Activated CD8-positive, alpha-beta memory T cell treated with anti-CD3 and anti-CD28 coated beads for 4 hours (primary cell): ENCODE measurements at regions not wholly inside any gene's neighbourhood (a gene's known extent, or its start where the extent isn't known, plus 50 kb on each side); places are given as distances from the start of the nearest gene placed in this dataset.
A peak's percentile ranks its signal among the peaks of the same experiment; 100 is the strongest.

Source experiments
- DNase-seq, 2 donors: peaks; one replicate each; pipeline ENCODE4 v3.0.0-alpha.2; 2020; ENCODE audit warnings: low read depth in 2 of 2

GRCh38 chr6:111957623-111958315 is 84.5 kb upstream of the FYN start:
- no peak for DNase-seq

GRCh38 chr6:111958534-111958933 is 85.3 kb upstream of the FYN start:
- DNase-seq = no peak

- no peak for DNase-seq
These were observed 86.5 kb upstream of the FYN start for GRCh38 chr6:111959766-111960165.

- no peak for DNase-seq
These were observed 86.8 kb upstream of the CCN6 start for GRCh38 chr6:111967131-111967530.

- no peak for DNase-seq
These were observed 83.5 kb upstream of the CCN6 start for GRCh38 chr6:111970426-111970825.

- DNase-seq = no peak
These were observed 82.6 kb upstream of the CCN6 start for GRCh38 chr6:111971181-111971841.

GRCh38 chr6:111971866-111972532 is 81.9 kb upstream of the CCN6 start:
- no peak for DNase-seq

- DNase-seq = no peak
These were observed 81.2 kb upstream of the CCN6 start for GRCh38 chr6:111972745-111973117.

- DNase-seq = peak; percentile 27 to 49
These were observed 80.7 kb upstream of the CCN6 start for GRCh38 chr6:111973118-111973761.

- no peak for DNase-seq
These were observed 79.8 kb upstream of the CCN6 start for GRCh38 chr6:111973927-111974639.

- DNase-seq = no peak
These were observed 78.4 kb upstream of the CCN6 start for GRCh38 chr6:111975466-111975865.

- DNase-seq = no peak
These were observed 77.8 kb upstream of the CCN6 start for GRCh38 chr6:111976139-111976538.

GRCh38 chr6:111978532-111979149 is 75.3 kb upstream of the CCN6 start:
- no peak for DNase-seq

- DNase-seq = no peak
These were observed 74.3 kb upstream of the CCN6 start for GRCh38 chr6:111979633-111980032.

GRCh38 chr6:111980143-111980542 is 73.8 kb upstream of the CCN6 start:
- no peak for DNase-seq

- no peak for DNase-seq
These were observed 72.7 kb upstream of the CCN6 start for GRCh38 chr6:111980971-111981840.

- DNase-seq = no peak
These were observed 71.2 kb upstream of the CCN6 start for GRCh38 chr6:111982681-111983080.

GRCh38 chr6:111983193-111983592 is 70.7 kb upstream of the CCN6 start:
- DNase-seq = no peak

- peak in 1 of 2 donors; percentile 40 for DNase-seq
These were observed 69.8 kb upstream of the CCN6 start for GRCh38 chr6:111984081-111984480.

GRCh38 chr6:111984516-111985201 is 69.2 kb upstream of the CCN6 start:
- DNase-seq = no peak
